Hepatocyte (in vitro differentiated cells): ENCODE measurements at regions not wholly inside any gene's neighbourhood (a gene's known extent, or its start where the extent isn't known, plus 50 kb on each side); places are given as distances from the start of the nearest gene placed in this dataset.

ENCODE experiments used
- DNase-seq: peaks from one replicate; pipeline ENCODE4 v3.0.0-alpha.2; 2016; ENCODE audit warnings: low spot score
- H2AFZ ChIP-seq: fragments of 200-600 bp; sonication (generic); 2 replicates; pipeline ENCODE4 v1.6.0; 2016; ENCODE audit warnings: antibody characterized with exemption, mild to moderate bottlenecking
- H3K27ac ChIP-seq: fragments of 200-600 bp; sonication (generic); 2 replicates; pipeline ENCODE4 v1.5.1; 2016; ENCODE audit warnings: mild to moderate bottlenecking
- H3K27me3 ChIP-seq: fragments of 200-600 bp; sonication (generic); 2 replicates; pipeline ENCODE4 v1.6.1; 2016
- H3K36me3 ChIP-seq: fragments of 200-600 bp; sonication (generic); replicated peaks from 2 replicates; pipeline ENCODE4 v1.5.1; 2016; ENCODE audit warnings: low read depth; ENCODE audit not compliant: insufficient read depth
- H3K4me1 ChIP-seq: fragments of 200-600 bp; sonication (generic); 2 replicates; pipeline ENCODE4 v1.5.1; 2016; ENCODE audit warnings: mild to moderate bottlenecking, moderate library complexity; ENCODE audit not compliant: insufficient read depth
- H3K4me2 ChIP-seq: fragments of 200-600 bp; sonication (generic); 2 replicates; pipeline ENCODE4 v1.6.0; 2016
- H3K4me3 ChIP-seq: fragments of 200-600 bp; sonication (generic); 2 replicates; pipeline ENCODE4 v1.5.1; 2016; ENCODE audit warnings: mild to moderate bottlenecking
- H3K79me2 ChIP-seq: fragments of 200-600 bp; sonication (generic); 2 replicates; pipeline ENCODE4 v1.6.0; 2017; ENCODE audit warnings: mild to moderate bottlenecking
- H3K9me2 ChIP-seq: fragments of 200-600 bp; sonication (generic); replicated peaks from 2 replicates; pipeline ENCODE4 v1.6.0; 2017; ENCODE audit warnings: mild to moderate bottlenecking; ENCODE audit not compliant: insufficient read depth
- H3K9me3 ChIP-seq: fragments of 200-600 bp; sonication (generic); 2 replicates; pipeline ENCODE4 v1.5.1; 2016; ENCODE audit warnings: low read depth, mild to moderate bottlenecking
- H4K20me1 ChIP-seq: fragments of 200-600 bp; sonication (generic); 2 replicates; pipeline ENCODE4 v1.6.0; 2016; ENCODE audit warnings: mild to moderate bottlenecking; ENCODE audit not compliant: insufficient read depth, poor library complexity, severe bottlenecking
- EZH2 ChIP-seq: fragments of 200-600 bp; sonication (generic); IDR thresholded peaks from 2 replicates; pipeline ENCODE4 v1.6.1; 2016; ENCODE audit warnings: antibody characterized with exemption, mild to moderate bottlenecking, borderline replicate concordance
- EZH2phosphoT487 ChIP-seq: fragments of 200-600 bp; sonication (generic); IDR thresholded peaks from one replicate; pipeline ENCODE4 v1.6.1; 2018; ENCODE audit warnings: antibody characterized with exemption, mild to moderate bottlenecking, low read depth, moderate library complexity; ENCODE audit not compliant: unreplicated experiment, severe bottlenecking
- WGBS: methylation state at CpG from one replicate; pipeline ENCODE4 v1.1.6; 2016; ENCODE audit warnings: low lambda C conversion rate; ENCODE audit errors: missing lambda C conversion rate; 5-methylcytosine and 5-hydroxymethylcytosine counted together
- TF ChIP-seq, protein P1 (sequence below): fragments of 200-600 bp; sonication (generic); IDR thresholded peaks from 2 replicates; pipeline ENCODE4 v1.5.1; 2016; ENCODE audit warnings: antibody characterized with exemption, mild to moderate bottlenecking; ENCODE audit not compliant: poor library complexity

DNA sequence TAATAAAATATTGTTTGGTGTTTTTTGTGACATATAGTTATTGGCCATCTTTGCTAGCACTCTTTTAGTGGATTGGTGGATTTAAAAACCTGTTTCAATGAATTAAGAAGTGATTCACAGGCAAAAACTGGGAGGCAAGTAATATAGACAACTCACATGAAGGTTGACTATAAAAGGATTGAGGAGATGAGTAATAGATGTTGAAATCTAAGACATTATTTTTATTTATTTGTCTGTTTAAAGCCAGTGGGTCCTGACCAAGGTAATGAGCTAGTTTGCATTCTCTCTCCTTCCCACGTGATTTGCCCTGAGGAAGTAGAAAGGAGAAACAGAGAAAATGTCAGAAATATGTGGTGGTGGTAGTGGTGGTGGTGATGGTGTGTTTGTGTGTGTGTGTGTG lies 351.5 kb upstream of the ZP4 start:
- Histone ChIP-seq H3K9me2 (no peaks in the 10 kb centered on the region), H3K4me1 (no peaks in the 10 kb centered on the region), H2AFZ (no peak overlapping the region), H3K79me2 (no peaks in the 10 kb centered on the region), H3K4me3 (no peak overlapping the region), H3K27me3 (no peaks in the 10 kb centered on the region), H4K20me1 (no peaks in the 10 kb centered on the region), H3K4me2 (no peak overlapping the region), H3K36me3 (no peaks in the 10 kb centered on the region), H3K27ac (no peak overlapping the region), H3K9me3 (no peaks in the 10 kb centered on the region)
- WGBS, result 65% methylated on average over 1 of the region's 1 CpG
- TF ChIP-seq, protein P1, sequence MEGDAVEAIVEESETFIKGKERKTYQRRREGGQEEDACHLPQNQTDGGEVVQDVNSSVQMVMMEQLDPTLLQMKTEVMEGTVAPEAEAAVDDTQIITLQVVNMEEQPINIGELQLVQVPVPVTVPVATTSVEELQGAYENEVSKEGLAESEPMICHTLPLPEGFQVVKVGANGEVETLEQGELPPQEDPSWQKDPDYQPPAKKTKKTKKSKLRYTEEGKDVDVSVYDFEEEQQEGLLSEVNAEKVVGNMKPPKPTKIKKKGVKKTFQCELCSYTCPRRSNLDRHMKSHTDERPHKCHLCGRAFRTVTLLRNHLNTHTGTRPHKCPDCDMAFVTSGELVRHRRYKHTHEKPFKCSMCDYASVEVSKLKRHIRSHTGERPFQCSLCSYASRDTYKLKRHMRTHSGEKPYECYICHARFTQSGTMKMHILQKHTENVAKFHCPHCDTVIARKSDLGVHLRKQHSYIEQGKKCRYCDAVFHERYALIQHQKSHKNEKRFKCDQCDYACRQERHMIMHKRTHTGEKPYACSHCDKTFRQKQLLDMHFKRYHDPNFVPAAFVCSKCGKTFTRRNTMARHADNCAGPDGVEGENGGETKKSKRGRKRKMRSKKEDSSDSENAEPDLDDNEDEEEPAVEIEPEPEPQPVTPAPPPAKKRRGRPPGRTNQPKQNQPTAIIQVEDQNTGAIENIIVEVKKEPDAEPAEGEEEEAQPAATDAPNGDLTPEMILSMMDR, result no peak
- no peak for TF ChIP-seq EZH2phosphoT487
- TF ChIP-seq EZH2, result no peak
- DNase-seq, result no peak

DNA sequence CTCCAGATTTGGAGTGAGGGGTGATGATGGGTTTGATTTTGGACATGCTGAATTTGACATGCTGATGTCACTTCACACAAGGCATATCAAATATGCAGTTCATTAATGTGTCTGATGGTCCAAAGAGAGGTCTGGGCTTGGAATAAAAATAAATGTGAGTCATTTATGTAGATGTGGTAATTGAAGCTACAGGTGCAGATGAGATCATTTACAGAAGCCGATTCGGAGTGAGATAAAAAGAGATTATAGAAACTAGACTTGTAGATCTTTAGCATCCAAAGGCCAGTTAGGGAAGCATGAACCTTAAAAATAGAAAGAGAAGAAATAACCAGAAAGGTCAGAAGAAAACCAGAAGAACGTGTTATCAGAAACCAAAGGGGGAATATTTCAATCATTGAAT lies 350.9 kb upstream of the ZP4 start:
- Histone ChIP-seq H3K79me2 (no peaks in the 10 kb centered on the region), H3K4me2 (no peak overlapping the region), H3K9me3 (no peaks in the 10 kb centered on the region), H3K4me1 (no peaks in the 10 kb centered on the region), H4K20me1 (no peaks in the 10 kb centered on the region), H3K27ac (no peak overlapping the region), H3K9me2 (no peaks in the 10 kb centered on the region), H3K4me3 (no peak overlapping the region), H3K36me3 (no peaks in the 10 kb centered on the region), H3K27me3 (no peaks in the 10 kb centered on the region), H2AFZ (no peak overlapping the region)
- no peak for TF ChIP-seq EZH2phosphoT487
- TF ChIP-seq, protein P1, result no peak
- TF ChIP-seq EZH2, result no peak
- no peak for DNase-seq
- WGBS, result 86% methylated on average over 3 of the region's 3 CpGs

DNA sequence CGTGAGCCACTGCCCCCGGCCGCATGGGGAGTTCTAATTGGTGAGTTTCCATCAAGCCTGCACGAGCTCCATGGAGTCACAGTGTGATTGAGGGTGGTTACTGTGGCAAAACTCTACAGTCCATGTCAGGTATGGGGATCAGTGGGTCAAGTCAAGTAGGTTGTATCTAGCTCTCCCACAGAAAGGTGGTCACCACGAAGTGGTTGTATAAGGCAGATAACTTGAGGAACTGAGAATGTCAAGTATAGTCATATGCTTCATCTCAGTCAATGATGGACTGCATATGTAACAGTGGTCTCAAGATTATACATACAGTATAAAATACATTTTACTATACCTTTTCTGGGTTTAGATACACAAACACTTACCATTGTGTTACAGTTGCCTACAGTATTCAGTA lies 348.6 kb upstream of the ZP4 start:
- Histone ChIP-seq H2AFZ (no peak overlapping the region), H3K36me3 (no peaks in the 10 kb centered on the region), H3K4me2 (no peak overlapping the region), H4K20me1 (no peaks in the 10 kb centered on the region), H3K9me3 (no peaks in the 10 kb centered on the region), H3K4me1 (no peaks in the 10 kb centered on the region), H3K79me2 (no peaks in the 10 kb centered on the region), H3K4me3 (no peak overlapping the region), H3K9me2 (no peaks in the 10 kb centered on the region), H3K27me3 (no peaks in the 10 kb centered on the region), H3K27ac (no peak overlapping the region)
- no peak for DNase-seq
- TF ChIP-seq EZH2phosphoT487, result no peak
- TF ChIP-seq, protein P1, result no peak
- no peak for TF ChIP-seq EZH2
- WGBS, result 89% methylated on average over 5 of the region's 5 CpGs

DNA sequence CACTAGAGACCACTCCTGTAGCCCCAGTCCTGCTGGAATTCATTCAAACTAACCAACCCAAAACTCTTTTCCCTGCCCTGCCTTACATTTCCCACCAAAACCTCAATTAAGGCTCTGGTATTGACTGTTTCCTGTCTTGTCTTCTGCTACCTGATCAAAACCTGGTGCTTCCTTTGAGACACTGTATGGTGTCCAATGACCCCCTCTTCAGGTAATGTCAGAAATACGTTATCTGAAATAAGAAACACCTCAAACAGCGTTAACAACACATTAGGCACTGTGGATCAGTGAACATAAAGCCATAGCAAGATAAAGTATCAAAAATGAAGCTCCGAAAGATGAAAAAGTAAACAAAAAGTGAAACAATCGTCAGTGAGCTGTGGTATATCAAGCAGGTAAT lies 343.2 kb upstream of the ZP4 start:
- no peak overlapping the region for H3K4me2 ChIP-seq
- H4K20me1 ChIP-seq, result no peaks in the 10 kb centered on the region
- H3K9me2 ChIP-seq, result no peaks in the 10 kb centered on the region
- no peaks in the 10 kb centered on the region for H3K36me3 ChIP-seq
- WGBS, result 64% methylated on average over 4 of the region's 4 CpGs
- no peak overlapping the region for H3K4me3 ChIP-seq
- H3K9me3 ChIP-seq, result no peaks in the 10 kb centered on the region
- no peaks in the 10 kb centered on the region for H3K4me1 ChIP-seq
- no peak overlapping the region for H2AFZ ChIP-seq
- no peak overlapping the region for H3K27ac ChIP-seq
- H3K79me2 ChIP-seq, result no peaks in the 10 kb centered on the region
- no peak for DNase-seq
- no peaks in the 10 kb centered on the region for H3K27me3 ChIP-seq
- TF ChIP-seq EZH2phosphoT487 (no peak), EZH2 (no peak)
